Common myeloid progenitor, CD34-positive (primary cell): ENCODE measurements at regions not wholly inside any gene's neighbourhood (a gene's known extent, or its start where the extent isn't known, plus 50 kb on each side); places are given as distances from the start of the nearest gene placed in this dataset.
"Not testable (repeated sequence)": the region's sequence is repeated elsewhere in the genome, so short reads cannot be mapped to it uniquely, and the experiment has no call there.

ENCODE experiments used
- CTCF ChIA-PET: fragments of 350-600 bp; sonication (Branson Sonifier 250); formaldehyde crosslinking; loops from one replicate; lab custom pipeline; 2021; ENCODE audit warnings: antibody characterized with exemption; lab: Charles Lee
- POLR2A ChIA-PET: fragments of 350-600 bp; sonication (Branson Sonifier 250); formaldehyde crosslinking; loops from one replicate; lab custom pipeline; 2021; ENCODE audit warnings: antibody characterized with exemption; lab: Charles Lee
- DNase-seq, 3 donors: peaks; one replicate each; pipeline versions ENCODE4 v3.0.0 to v3.0.0-alpha.2; 2013
- H3K27ac ChIP-seq, 2 experiments: 1 replicate in 1 of 2; 2 replicates in 1 of 2; pipeline ENCODE4 v1.7.0; 2013; ENCODE audit warnings: inconsistent platforms in 2 of 2, low read length in 2 of 2, mild to moderate bottlenecking in 2 of 2, low read depth in 1 of 2, moderate library complexity in 1 of 2; ENCODE audit not compliant: severe bottlenecking in 2 of 2, insufficient read depth in 1 of 2, poor library complexity in 1 of 2
- H3K27me3 ChIP-seq, 5 experiments: replicated peaks in 2 of 5; 1 replicate in 3 of 5; 2 replicates in 2 of 5; pipeline versions ENCODE4 v1.6.1 to v1.7.0; 2013; ENCODE audit warnings: low read length in 4 of 5, mild to moderate bottlenecking in 2 of 5, moderate library complexity in 2 of 5, inconsistent platforms in 1 of 5; ENCODE audit not compliant: insufficient read depth in 5 of 5, control insufficient read depth in 4 of 5
- H3K36me3 ChIP-seq, 4 experiments: 1 replicate in 2 of 4; 2 replicates in 2 of 4; pipeline versions ENCODE4 v1.6.1 to v1.7.0; 2013; ENCODE audit warnings: low read length in 3 of 4, control low read depth in 1 of 4, mild to moderate bottlenecking in 1 of 4; ENCODE audit not compliant: control insufficient read depth in 4 of 4, insufficient read depth in 4 of 4
- H3K4me1 ChIP-seq, 4 experiments: 1 replicate in 3 of 4; 2 replicates in 1 of 4; pipeline versions ENCODE4 v1.6.1 to v1.7.1; 2013; ENCODE audit warnings: low read length in 3 of 4, mild to moderate bottlenecking in 3 of 4, control low read depth in 1 of 4, inconsistent platforms in 1 of 4, moderate library complexity in 1 of 4; ENCODE audit not compliant: control insufficient read depth in 4 of 4, insufficient read depth in 4 of 4; ENCODE audit errors: control extremely low read depth in 1 of 4
- H3K4me3 ChIP-seq, 7 experiments: 1 replicate in 4 of 7; 2 replicates in 3 of 7; pipeline versions ENCODE4 v1.5.1 to v1.7.0; 2013; ENCODE audit warnings: mild to moderate bottlenecking in 7 of 7, low read length in 6 of 7, moderate library complexity in 6 of 7, inconsistent platforms in 2 of 7, low read depth in 2 of 7, control low read depth in 1 of 7; ENCODE audit not compliant: insufficient read depth in 4 of 7, control insufficient read depth in 1 of 7; ENCODE audit errors: extremely low read depth in 1 of 7
- H3K9me3 ChIP-seq, 5 experiments: 1 replicate in 4 of 5; 2 replicates in 1 of 5; pipeline versions ENCODE4 v1.6.1 to v1.7.1; 2013; ENCODE audit warnings: low read length in 4 of 5, mild to moderate bottlenecking in 2 of 5, inconsistent platforms in 1 of 5, low read depth in 1 of 5, moderate library complexity in 1 of 5; ENCODE audit not compliant: control insufficient read depth in 4 of 5, insufficient read depth in 2 of 5; ENCODE audit errors: control extremely low read depth in 1 of 5
- WGBS: methylation state at CpG from one replicate; pipeline ENCODE4 v1.1.5; 2013; ENCODE audit not compliant: insufficient coverage; 5-methylcytosine and 5-hydroxymethylcytosine counted together

DNA sequence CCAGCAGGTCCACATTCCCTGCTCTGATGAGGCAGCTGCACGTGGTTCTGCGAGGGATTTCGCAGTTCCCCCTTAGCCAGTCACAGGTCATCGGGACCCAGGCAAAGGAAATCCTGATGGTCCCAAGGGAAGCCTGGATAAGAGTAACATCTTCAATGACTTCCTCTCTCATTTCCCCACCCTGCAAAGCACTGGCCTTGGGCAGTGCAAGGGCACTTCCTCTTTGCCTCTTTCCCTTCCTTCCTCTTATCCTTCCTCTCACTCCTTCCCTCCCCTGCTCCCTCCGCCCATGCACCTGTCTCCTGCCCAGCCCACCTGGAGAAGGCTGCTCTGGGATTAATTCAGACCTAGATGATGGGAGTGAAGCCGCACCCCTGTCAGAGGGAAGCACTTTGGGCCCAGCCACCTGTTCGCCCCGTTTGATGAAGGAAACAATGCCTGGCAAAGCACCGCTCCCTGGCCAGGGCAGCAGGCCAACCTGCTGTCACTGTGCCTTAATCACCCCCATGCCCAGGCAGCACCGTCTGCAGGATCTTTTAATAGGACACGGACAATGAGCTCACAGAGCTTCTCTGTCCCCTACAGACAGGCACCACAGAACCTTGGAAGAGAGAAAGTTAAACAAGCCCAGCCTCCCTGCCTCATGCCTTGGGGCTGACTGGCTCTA, 113.5 kb upstream of the PABPC3 start:
- peaks cover 0 to 2% (median 0%) of the 10 kb centered on the region in 5 experiments for H3K9me3 ChIP-seq
- no peak overlapping the region for H3K4me3 ChIP-seq
- POLR2A ChIA-PET, result no interaction called here
- H3K27me3 ChIP-seq, result peaks cover 0 to 17% (median 4%) of the 10 kb centered on the region in 5 experiments
- no peak overlapping the region for H3K27ac ChIP-seq
- WGBS, result 43% methylated on average over 7 of the region's 11 CpGs
- H3K4me1 ChIP-seq, result no peaks in the 10 kb centered on the region
- peak in 1 of 3 donors; percentile 16 for DNase-seq
- CTCF ChIA-PET, result interaction anchor here (2.1 kb wide), 1 partner anchor 12 kb away, joined by 10 read pairs; no protein-coding TSS in a partner anchor
- H3K36me3 ChIP-seq, result no peaks in the 10 kb centered on the region

DNA sequence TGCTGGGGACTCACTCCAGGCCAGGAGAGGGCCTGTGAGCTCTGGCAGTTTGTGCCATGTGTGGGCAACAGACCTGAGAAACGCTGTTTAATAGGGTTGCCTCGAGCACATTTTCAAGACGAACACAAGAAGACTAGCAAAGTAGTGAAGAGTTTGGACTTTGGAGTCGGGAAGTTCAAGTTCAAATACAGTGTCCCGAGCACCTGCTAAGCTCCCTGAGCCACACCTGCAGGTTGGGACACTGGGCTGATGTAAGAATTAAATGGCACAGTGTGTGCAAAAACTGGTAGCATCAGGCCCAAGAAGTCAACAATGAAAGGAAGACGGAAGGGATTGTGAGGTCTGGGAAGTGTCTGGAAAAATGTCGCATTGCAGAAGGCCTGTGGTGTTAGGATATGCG, 112.8 kb upstream of the PABPC3 start:
- POLR2A ChIA-PET, result no interaction called here
- WGBS, result 94% methylated on average over 8 of the region's 8 CpGs
- H3K4me1 ChIP-seq, result no peaks in the 10 kb centered on the region

DNA sequence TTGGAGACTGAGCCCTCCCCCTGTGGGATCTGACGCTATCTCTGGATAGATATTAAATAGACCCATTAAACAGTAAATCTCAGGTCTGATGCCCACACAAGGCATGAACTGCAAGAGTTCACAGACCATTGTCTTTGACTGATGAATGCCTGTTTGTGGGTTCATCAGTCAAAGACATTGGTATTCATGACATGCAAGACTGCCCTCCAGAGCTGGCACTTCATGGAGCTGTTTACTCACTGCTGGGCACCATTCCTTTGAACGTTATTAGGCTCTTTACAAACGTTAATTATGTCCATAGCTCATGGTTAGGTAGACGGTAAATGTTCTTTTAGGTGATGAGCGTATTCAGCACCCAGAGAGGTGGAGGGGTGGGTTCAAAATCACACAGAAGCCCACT, 111.8 kb upstream of the PABPC3 start:
- ChIA-PET CTCF (interaction anchor here (0.8 to 2.1 kb wide), 3 partner anchors 11 to 1035 kb away, joined by 3 to 10 read pairs (median 3); no protein-coding TSS in a partner anchor), POLR2A (no interaction called here)
- H3K4me1 ChIP-seq, result peaks cover 0 to 2% (median 0%) of the 10 kb centered on the region in 4 experiments
- no peak overlapping the region for H3K4me3 ChIP-seq
- DNase-seq, result no peak
- H3K27me3 ChIP-seq, result peaks cover 0 to 32% (median 8%) of the 10 kb centered on the region in 5 experiments
- H3K36me3 ChIP-seq, result no peaks in the 10 kb centered on the region
- H3K27ac ChIP-seq, result no peak overlapping the region
- peaks cover 0 to 2% (median 0%) of the 10 kb centered on the region in 5 experiments for H3K9me3 ChIP-seq
- 100% methylated on average over 2 of the region's 5 CpGs for WGBS

More for the DNA sequence above, 112.8 kb upstream of the PABPC3 start:
- CTCF ChIA-PET, result interaction anchor here (2.1 kb wide), 1 partner anchor 12 kb away, joined by 10 read pairs; no protein-coding TSS in a partner anchor
- Histone ChIP-seq H3K27me3 (peaks cover 0 to 23% (median 4%) of the 10 kb centered on the region in 5 experiments), H3K4me3 (no peak overlapping the region), H3K9me3 (peaks cover 0 to 2% (median 0%) of the 10 kb centered on the region in 5 experiments), H3K27ac (no peak overlapping the region), H3K36me3 (no peaks in the 10 kb centered on the region)
- DNase-seq, result no peak

DNA sequence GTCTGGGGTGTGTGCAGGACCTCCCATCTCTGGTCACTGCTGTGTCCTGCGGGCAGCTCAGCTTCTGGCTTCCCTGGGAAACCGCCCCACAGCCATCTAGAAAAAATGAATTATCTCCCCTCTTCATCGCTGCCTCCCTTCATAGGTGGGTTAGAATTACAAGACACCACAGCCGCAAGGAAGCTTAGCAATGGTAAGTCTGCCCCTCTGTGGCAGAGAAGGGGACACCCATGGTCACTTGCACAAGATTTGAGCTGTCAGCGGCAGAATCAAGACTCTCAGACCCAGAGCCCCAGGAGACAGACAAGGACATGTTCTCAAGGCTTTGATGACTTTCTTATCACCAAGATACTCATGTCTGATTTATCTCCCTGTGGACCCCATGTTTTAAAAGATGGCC, 110.8 kb upstream of the PABPC3 start:
- H3K27me3 ChIP-seq, result peaks cover 0 to 38% (median 8%) of the 10 kb centered on the region in 5 experiments
- ChIA-PET POLR2A (no interaction called here), CTCF (interaction anchor here (0.8 to 1.6 kb wide), 5 partner anchors 10 to 1036 kb away, joined by 3 to 6 read pairs (median 3); no protein-coding TSS in a partner anchor)
- peaks cover 0 to 2% (median 0%) of the 10 kb centered on the region in 4 experiments for H3K4me1 ChIP-seq
- DNase-seq, result peak in 2 of 3 donors; percentile 21 to 45
- WGBS, result 88% methylated on average over 3 of the region's 5 CpGs
- H3K9me3 ChIP-seq, result peaks cover 0 to 2% (median 0%) of the 10 kb centered on the region in 5 experiments
- H3K4me3 ChIP-seq, result no peak overlapping the region
- H3K27ac ChIP-seq, result no peak overlapping the region
- no peaks in the 10 kb centered on the region for H3K36me3 ChIP-seq

DNA sequence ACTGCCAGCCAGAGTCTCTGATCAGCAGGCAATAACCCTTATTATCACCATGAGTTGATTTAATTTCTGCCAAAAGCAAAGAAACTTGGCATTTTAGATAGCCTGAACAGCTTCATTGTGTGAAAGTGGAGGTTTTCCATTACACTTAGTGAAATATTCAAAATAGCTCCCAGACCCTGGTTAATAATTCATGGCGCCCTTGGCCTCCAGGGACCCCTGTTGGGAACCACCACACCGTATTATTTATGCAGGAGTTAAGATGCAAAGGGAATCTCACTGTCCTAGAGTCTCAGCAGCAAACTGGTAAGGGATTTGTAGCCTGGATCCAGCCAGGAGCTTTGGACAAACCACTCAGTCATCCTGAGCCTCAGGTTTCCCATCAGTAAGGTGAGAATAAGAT, 110.0 kb upstream of the PABPC3 start:
- POLR2A ChIA-PET, result no interaction called here
- 88% methylated on average over 1 of the region's 2 CpGs for WGBS

DNA sequence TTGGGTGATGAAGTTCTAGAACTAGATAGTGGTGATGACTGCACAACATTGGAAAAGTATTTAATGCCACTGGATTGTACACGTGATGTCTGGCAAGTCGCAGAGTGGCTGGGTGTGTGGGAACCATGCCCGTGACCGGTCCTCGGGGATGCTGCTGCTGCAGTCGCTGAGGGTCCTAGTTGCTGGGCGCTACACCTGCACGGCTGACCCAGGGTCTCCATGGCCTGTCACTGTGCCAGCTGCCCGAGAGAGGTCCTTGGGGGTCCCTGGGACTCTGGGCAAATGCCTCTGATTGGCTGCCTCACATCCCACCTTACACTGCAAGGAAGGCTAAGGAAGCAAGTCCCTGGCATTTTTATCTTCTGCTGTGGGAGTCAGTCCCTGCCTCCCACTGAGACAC, 109.1 kb upstream of the PABPC3 start:
- WGBS, result 97% methylated on average over 9 of the region's 9 CpGs
- peaks cover 0 to 38% (median 8%) of the 10 kb centered on the region in 5 experiments for H3K27me3 ChIP-seq

More for the DNA sequence above, 110.0 kb upstream of the PABPC3 start:
- CTCF ChIA-PET, result interaction anchor here (1.2 to 1.6 kb wide), 3 partner anchors 10 to 121 kb away, joined by 3 to 6 read pairs (median 3); no protein-coding TSS in a partner anchor
- peaks cover 0 to 2% (median 0%) of the 10 kb centered on the region in 5 experiments for H3K9me3 ChIP-seq
- no peak overlapping the region for H3K4me3 ChIP-seq
- DNase-seq, result no peak
- H3K36me3 ChIP-seq, result no peaks in the 10 kb centered on the region
- peaks cover 0 to 38% (median 8%) of the 10 kb centered on the region in 5 experiments for H3K27me3 ChIP-seq
- H3K27ac ChIP-seq, result no peak overlapping the region
- H3K4me1 ChIP-seq, result peaks cover 0 to 2% (median 0%) of the 10 kb centered on the region in 4 experiments

DNA sequence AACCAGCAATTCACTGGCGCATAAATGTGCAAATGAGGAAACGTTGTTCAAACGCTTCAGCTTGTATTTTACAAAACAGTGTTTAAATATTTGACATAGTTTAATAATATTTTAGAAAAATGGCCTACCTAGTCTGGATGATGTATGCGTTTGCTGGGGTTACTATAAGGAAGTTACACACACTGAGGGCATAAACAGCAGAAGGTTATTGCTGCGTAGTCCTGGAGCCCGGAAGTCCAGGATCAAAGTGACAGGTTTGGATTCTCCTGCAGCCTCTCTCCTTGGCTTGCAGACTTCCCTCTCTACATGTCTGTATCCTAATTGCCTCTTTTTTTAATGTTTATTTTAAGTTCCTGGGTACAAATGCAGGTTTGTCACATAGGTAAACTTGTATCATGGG, 106.0 kb upstream of the PABPC3 start:
- 83% methylated on average over 2 of the region's 6 CpGs for WGBS
- H3K36me3 ChIP-seq, H3K9me3 ChIP-seq, H3K4me3 ChIP-seq, POLR2A ChIA-PET, H3K4me1 ChIP-seq, DNase-seq, H3K27ac ChIP-seq: not testable (repeated sequence)
- H3K27me3 ChIP-seq, result peaks cover 0 to 38% (median 7%) of the 10 kb centered on the region in 5 experiments
- CTCF ChIA-PET, result interaction anchor here (0.7 to 1.3 kb wide), 2 partner anchors 19 to 131 kb away, joined by 3 read pairs; no protein-coding TSS in a partner anchor

More for the DNA sequence above, 109.1 kb upstream of the PABPC3 start:
- Histone ChIP-seq H3K9me3 (peaks cover 0 to 2% (median 0%) of the 10 kb centered on the region in 5 experiments), H3K4me1 (peaks cover 0 to 2% (median 0%) of the 10 kb centered on the region in 4 experiments), H3K27ac (no peak overlapping the region), H3K36me3 (no peaks in the 10 kb centered on the region), H3K4me3 (no peak overlapping the region)
- ChIA-PET CTCF (no interaction called here), POLR2A (no interaction called here)
- DNase-seq, result no peak
